Activated CD8-positive, alpha-beta memory T cell treated with anti-CD3 and anti-CD28 coated beads, Interleukin-2, amount 10 ng/mL, durations not matched to agents 7 days and 5 days (primary cell): ENCODE measurements at regions not wholly inside any gene's neighbourhood (a gene's known extent, or its start where the extent isn't known, plus 50 kb on each side); places are given as distances from the start of the nearest gene placed in this dataset.
"Not testable (repeated sequence)": the region's sequence is repeated elsewhere in the genome, so short reads cannot be mapped to it uniquely, and the experiment has no call there.

Experiments used
- ATAC-seq: fragments of 150-1000 bp; cut with Tn5 transposase; one replicate; pipeline ENCODE4 v1.10.0; 2021; ENCODE audit warnings: moderate library complexity
- CTCF ChIA-PET: fragments of 350-600 bp; sonication (Branson Sonifier 250); formaldehyde crosslinking; loops from one replicate; lab custom pipeline; 2021; ENCODE audit warnings: antibody characterized with exemption; lab: Charles Lee
- DNase-seq: peaks from one replicate; pipeline ENCODE4 v3.0.0-alpha.2; 2020
- H3K27ac Mint-ChIP-seq: one replicate; pipeline ENCODE4 v1.8.0; 2021; ENCODE audit warnings: mild to moderate bottlenecking, mixed read lengths
- H3K27me3 Mint-ChIP-seq: one replicate; pipeline ENCODE4 v1.8.0; 2021; ENCODE audit warnings: mixed read lengths
- H3K36me3 Mint-ChIP-seq: one replicate; pipeline ENCODE4 v1.8.0; 2021; ENCODE audit warnings: mild to moderate bottlenecking, mixed read lengths
- H3K4me1 Mint-ChIP-seq: one replicate; pipeline ENCODE4 v1.8.0; 2021; ENCODE audit warnings: mixed read lengths
- H3K4me3 Mint-ChIP-seq: one replicate; pipeline ENCODE4 v1.8.0; 2021; ENCODE audit warnings: mild to moderate bottlenecking, moderate library complexity, mixed read lengths
- H3K9me3 Mint-ChIP-seq: one replicate; pipeline ENCODE4 v1.8.0; 2022; ENCODE audit warnings: low read depth, mixed read lengths

GRCh38 chr21:17201741-17202260 is 311.0 kb upstream of the CXADR start:
- no peak for ATAC-seq
- DNase-seq, result no peak
- Mint-ChIP-seq H3K9me3 (peaks cover 6% of the 10 kb centered on the region), H3K4me1 (no peaks in the 10 kb centered on the region), H3K27ac (no peak overlapping the region), H3K36me3 (no peaks in the 10 kb centered on the region), H3K27me3 (no peaks in the 10 kb centered on the region), H3K4me3 (no peak overlapping the region)
- CTCF ChIA-PET, result no interaction called here

- CTCF ChIA-PET, result no interaction called here
- no peak for DNase-seq
- no peaks in the 10 kb centered on the region for H3K27me3 Mint-ChIP-seq
- H3K36me3 Mint-ChIP-seq, result no peaks in the 10 kb centered on the region
- no peak for ATAC-seq
- H3K4me1 Mint-ChIP-seq, result no peaks in the 10 kb centered on the region
- no peak overlapping the region for H3K27ac Mint-ChIP-seq
- no peak overlapping the region for H3K4me3 Mint-ChIP-seq
- peaks cover 12% of the 10 kb centered on the region for H3K9me3 Mint-ChIP-seq
Observed at GRCh38 chr21:17214801-17215200, 298.0 kb upstream of the CXADR start.

- H3K27ac Mint-ChIP-seq, H3K36me3 Mint-ChIP-seq, ATAC-seq, DNase-seq, CTCF ChIA-PET, H3K9me3 Mint-ChIP-seq, H3K4me1 Mint-ChIP-seq, H3K4me3 Mint-ChIP-seq, H3K27me3 Mint-ChIP-seq: not testable (repeated sequence)
Observed at GRCh38 chr21:17219050-17219449, 293.8 kb upstream of the CXADR start.

GRCh38 chr21:17231124-17231523 is 281.7 kb upstream of the CXADR start:
- Mint-ChIP-seq H3K4me3 (no peak overlapping the region), H3K27ac (no peak overlapping the region), H3K36me3 (no peaks in the 10 kb centered on the region), H3K9me3 (peaks cover 6% of the 10 kb centered on the region), H3K4me1 (no peaks in the 10 kb centered on the region), H3K27me3 (no peaks in the 10 kb centered on the region)
- CTCF ChIA-PET, result no interaction called here
- ATAC-seq (no peak), DNase-seq (no peak)

- no peak overlapping the region for H3K4me3 Mint-ChIP-seq
- no peak overlapping the region for H3K27ac Mint-ChIP-seq
- DNase-seq, result no peak
- peaks cover 6% of the 10 kb centered on the region for H3K9me3 Mint-ChIP-seq
- no peaks in the 10 kb centered on the region for H3K36me3 Mint-ChIP-seq
- no peaks in the 10 kb centered on the region for H3K4me1 Mint-ChIP-seq
- ATAC-seq, result no peak
- CTCF ChIA-PET, result no interaction called here
- no peaks in the 10 kb centered on the region for H3K27me3 Mint-ChIP-seq
Observed at GRCh38 chr21:17231771-17232170, 281.1 kb upstream of the CXADR start.

GRCh38 chr21:17238468-17238867 is 274.4 kb upstream of the CXADR start:
- no peak overlapping the region for H3K4me3 Mint-ChIP-seq
- no peak overlapping the region for H3K27ac Mint-ChIP-seq
- peaks cover 2% of the 10 kb centered on the region for H3K9me3 Mint-ChIP-seq
- DNase-seq, result no peak
- H3K4me1 Mint-ChIP-seq, result no peaks in the 10 kb centered on the region
- CTCF ChIA-PET, result no interaction called here
- H3K27me3 Mint-ChIP-seq, result no peaks in the 10 kb centered on the region
- no peak for ATAC-seq
- no peaks in the 10 kb centered on the region for H3K36me3 Mint-ChIP-seq

GRCh38 chr21:17250778-17251241 is 262.0 kb upstream of the CXADR start:
- Mint-ChIP-seq H3K27ac (no peak overlapping the region), H3K9me3 (peaks cover 3% of the 10 kb centered on the region), H3K4me3 (no peak overlapping the region), H3K4me1 (no peaks in the 10 kb centered on the region), H3K27me3 (no peaks in the 10 kb centered on the region), H3K36me3 (no peaks in the 10 kb centered on the region)
- DNase-seq, result no peak
- no peak for ATAC-seq
- CTCF ChIA-PET, result no interaction called here

GRCh38 chr21:17257784-17258183 is 255.1 kb upstream of the CXADR start:
- Mint-ChIP-seq H3K9me3 (peaks cover 4% of the 10 kb centered on the region), H3K4me1 (no peaks in the 10 kb centered on the region), H3K36me3 (no peaks in the 10 kb centered on the region), H3K27ac (no peak overlapping the region), H3K4me3 (no peak overlapping the region), H3K27me3 (no peaks in the 10 kb centered on the region)
- no peak for ATAC-seq
- CTCF ChIA-PET, result no interaction called here
- DNase-seq, result no peak

- Mint-ChIP-seq H3K4me1 (no peaks in the 10 kb centered on the region), H3K4me3 (no peak overlapping the region), H3K9me3 (no peaks in the 10 kb centered on the region), H3K36me3 (no peaks in the 10 kb centered on the region), H3K27ac (no peak overlapping the region), H3K27me3 (no peaks in the 10 kb centered on the region)
- CTCF ChIA-PET, result no interaction called here
- ATAC-seq (no peak), DNase-seq (no peak)
Observed at GRCh38 chr21:17264182-17264581, 248.7 kb upstream of the CXADR start.

GRCh38 chr21:17269760-17270159 is 243.1 kb upstream of the CXADR start:
- ATAC-seq (no peak), DNase-seq (no peak)
- H3K27me3 Mint-ChIP-seq, result no peaks in the 10 kb centered on the region
- no peak overlapping the region for H3K27ac Mint-ChIP-seq
- no peaks in the 10 kb centered on the region for H3K4me1 Mint-ChIP-seq
- H3K9me3 Mint-ChIP-seq, result peaks cover 5% of the 10 kb centered on the region
- CTCF ChIA-PET, result no interaction called here
- no peak overlapping the region for H3K4me3 Mint-ChIP-seq
- H3K36me3 Mint-ChIP-seq, result no peaks in the 10 kb centered on the region

- Mint-ChIP-seq H3K27me3 (no peaks in the 10 kb centered on the region), H3K27ac (no peak overlapping the region), H3K9me3 (peaks cover 5% of the 10 kb centered on the region), H3K4me3 (no peak overlapping the region), H3K4me1 (no peaks in the 10 kb centered on the region), H3K36me3 (no peaks in the 10 kb centered on the region)
- CTCF ChIA-PET, result no interaction called here
- ATAC-seq, result no peak
- no peak for DNase-seq
Observed at GRCh38 chr21:17270229-17270628, 242.6 kb upstream of the CXADR start.

GRCh38 chr21:17279663-17280062 is 233.2 kb upstream of the CXADR start:
- no peak for DNase-seq
- Mint-ChIP-seq H3K4me3 (no peak overlapping the region), H3K27me3 (no peaks in the 10 kb centered on the region), H3K4me1 (no peaks in the 10 kb centered on the region), H3K36me3 (no peaks in the 10 kb centered on the region), H3K9me3 (peaks cover 17% of the 10 kb centered on the region), H3K27ac (no peak overlapping the region)
- ATAC-seq, result no peak
- CTCF ChIA-PET, result no interaction called here

- H3K27me3 Mint-ChIP-seq, H3K4me1 Mint-ChIP-seq, H3K36me3 Mint-ChIP-seq, CTCF ChIA-PET, ATAC-seq, DNase-seq, H3K27ac Mint-ChIP-seq, H3K4me3 Mint-ChIP-seq, H3K9me3 Mint-ChIP-seq: not testable (repeated sequence)
Observed at GRCh38 chr21:17293016-17293562, 219.8 kb upstream of the CXADR start.

GRCh38 chr21:17295997-17296396 is 216.8 kb upstream of the CXADR start:
- Mint-ChIP-seq H3K4me3 (no peak overlapping the region), H3K4me1 (no peaks in the 10 kb centered on the region), H3K36me3 (peaks cover 1% of the 10 kb centered on the region), H3K9me3 (peaks cover 8% of the 10 kb centered on the region), H3K27me3 (no peaks in the 10 kb centered on the region), H3K27ac (no peak overlapping the region)
- DNase-seq (no peak), ATAC-seq (no peak)
- CTCF ChIA-PET, result no interaction called here

- H3K4me1 Mint-ChIP-seq, ATAC-seq, H3K27me3 Mint-ChIP-seq, H3K27ac Mint-ChIP-seq, CTCF ChIA-PET, H3K36me3 Mint-ChIP-seq, H3K4me3 Mint-ChIP-seq, H3K9me3 Mint-ChIP-seq, DNase-seq: not testable (repeated sequence)
Observed at GRCh38 chr21:17299576-17299975, 213.3 kb upstream of the CXADR start.
